Mucosa of descending colon (tissue), 3 donors: ENCODE measurements at regions not wholly inside any gene's neighbourhood (a gene's known extent, or its start where the extent isn't known, plus 50 kb on each side); places are given as distances from the start of the nearest gene placed in this dataset.

Experiments
- ATAC-seq: fragments of 200-7000 bp; cut with Tn5 transposase; one replicate; pipeline ENCODE4 v1.9.1; 2020; ENCODE audit warnings: mild to moderate bottlenecking, moderate library complexity
- DNase-seq, 3 donors: peaks; one replicate each; pipeline ENCODE4 v3.0.0-alpha.2; 2020
- H3K36me3 ChIP-seq: fragments of 200-600 bp; one replicate; pipeline ENCODE4 v1.8.0; 2021; ENCODE audit warnings: low read depth, mild to moderate bottlenecking
- H3K4me1 ChIP-seq: fragments of 200-600 bp; one replicate; pipeline ENCODE4 v1.8.0; 2021; ENCODE audit warnings: low read depth, mild to moderate bottlenecking
- H3K4me3 ChIP-seq: fragments of 200-600 bp; one replicate; pipeline ENCODE4 v1.8.0; 2021; ENCODE audit warnings: mild to moderate bottlenecking
- H3K9me3 ChIP-seq: fragments of 200-600 bp; one replicate; pipeline ENCODE4 v1.8.0; 2021; ENCODE audit warnings: mild to moderate bottlenecking
- CTCF ChIP-seq: fragments of 200-600 bp; IDR thresholded peaks from one replicate; pipeline ENCODE4 v1.8.0; 2022; ENCODE audit warnings: antibody characterized with exemption, mild to moderate bottlenecking
- intact Hi-C, 2 donors: fragments of 100-400 bp; cut with DNase I in 1 of 2; cut with micrococcal nuclease in 1 of 2; formaldehyde crosslinking; loops; one replicate each; pipeline versions ENCODE4 v1.11.0 to v1.11.1; 2022; cut with DNase I, micrococcal nuclease
- donor health status: DM: no; HTN: no; CAD: no; lungs with moderate emphysema.
- donor health status: DM: no; HTN: no; CAD: no.
- donor health status: DM: no; HTN: yes; CAD: no.

GRCh38 chr5:82355496-82355895, 77.3 kb upstream of the RPS23 start:
- TF ChIP-seq CTCF: no peak
- H3K4me1 ChIP-seq: no peaks in the 10 kb centered on the region
- no peaks in the 10 kb centered on the region for H3K36me3 ChIP-seq
- H3K9me3 ChIP-seq: no peaks in the 10 kb centered on the region
- ATAC-seq: no peak
- H3K4me3 ChIP-seq: no peak overlapping the region
- no peak for DNase-seq
- intact Hi-C loops: loop anchor here in 1 of 2 donors (10.0 kb wide), 1 partner anchor 1209 kb away; no protein-coding TSS in a partner anchor

DNA sequence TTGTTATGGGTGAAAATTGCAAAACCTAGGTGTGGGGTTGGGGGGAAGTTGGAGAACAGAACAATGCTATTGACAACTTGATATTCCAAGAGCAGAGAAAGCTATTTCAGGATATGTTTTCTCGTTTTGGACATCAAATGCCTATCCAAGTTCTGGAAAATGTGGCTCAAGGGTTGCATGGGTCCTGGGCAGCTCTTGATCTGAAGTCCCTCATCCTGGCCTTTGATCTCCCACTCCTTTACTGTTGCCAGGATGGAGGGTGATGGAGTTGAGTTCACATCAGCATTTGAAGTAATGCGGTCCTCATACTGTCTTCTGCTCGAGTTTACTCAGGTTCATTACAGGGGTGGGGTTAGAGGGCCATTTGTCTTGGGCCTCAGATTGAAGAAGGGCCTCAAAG, 76.9 kb upstream of the RPS23 start:
- Histone ChIP-seq H3K9me3 (no peaks in the 10 kb centered on the region), H3K4me3 (no peak overlapping the region), H3K36me3 (no peaks in the 10 kb centered on the region), H3K4me1 (no peaks in the 10 kb centered on the region)
- no peak for TF ChIP-seq CTCF
- intact Hi-C loops: loop anchor here in 1 of 2 donors (10.0 kb wide), 1 partner anchor 1210 kb away; no protein-coding TSS in a partner anchor
- no peak for ATAC-seq
- no peak for DNase-seq

GRCh38 chr5:82354543-82354942, 76.4 kb upstream of the RPS23 start:
- no peak for TF ChIP-seq CTCF
- no peaks in the 10 kb centered on the region for H3K9me3 ChIP-seq
- no peaks in the 10 kb centered on the region for H3K4me1 ChIP-seq
- DNase-seq (no peak), ATAC-seq (no peak)
- no peaks in the 10 kb centered on the region for H3K36me3 ChIP-seq
- H3K4me3 ChIP-seq: no peak overlapping the region
- intact Hi-C loops: loop anchor here (5.0 to 10.0 kb wide), 2 partner anchors 1208 to 1210 kb away; no protein-coding TSS in a partner anchor

GRCh38 chr5:82353522-82353921, 75.4 kb upstream of the RPS23 start:
- ATAC-seq: no peak

GRCh38 chr5:82352146-82352791, 74.1 kb upstream of the RPS23 start:
- ATAC-seq (no peak), DNase-seq (no peak)
- TF ChIP-seq CTCF: no peak
- H3K4me1 ChIP-seq: no peaks in the 10 kb centered on the region
- H3K4me3 ChIP-seq: no peak overlapping the region
- H3K36me3 ChIP-seq: no peaks in the 10 kb centered on the region
- intact Hi-C loops: loop anchor here (2.0 to 10.0 kb wide), 3 partner anchors 1079 to 1213 kb away; no protein-coding TSS in a partner anchor
- no peaks in the 10 kb centered on the region for H3K9me3 ChIP-seq

More at GRCh38 chr5:82353522-82353921, 75.4 kb upstream of the RPS23 start:
- Histone ChIP-seq H3K4me1 (no peaks in the 10 kb centered on the region), H3K36me3 (no peaks in the 10 kb centered on the region), H3K9me3 (no peaks in the 10 kb centered on the region), H3K4me3 (no peak overlapping the region)
- TF ChIP-seq CTCF: no peak
- no peak for DNase-seq
- intact Hi-C loops: loop anchor here (2.0 to 10.0 kb wide), 3 partner anchors 1077 to 1211 kb away; no protein-coding TSS in a partner anchor
